Bone marrow (tissue), 2 donors: ENCODE measurements at regions not wholly inside any gene's neighbourhood (a gene's known extent, or its start where the extent isn't known, plus 50 kb on each side); places are given as distances from the start of the nearest gene placed in this dataset.
"Not testable (repeated sequence)": the region's sequence is repeated elsewhere in the genome, so short reads cannot be mapped to it uniquely, and the experiment has no call there.

Experiments
- DNase-seq, 2 donors: peaks; one replicate each; lab custom pipeline; 2025; lab: John Stamatoyannopoulos, UW

- no peak for DNase-seq
Measured at GRCh38 chr5:17690473-17690872, 56.2 kb downstream of the TAF11L14 start.

- no peak for DNase-seq
Measured at GRCh38 chr5:17691762-17692161, 57.5 kb downstream of the TAF11L14 start.

- no peak for DNase-seq
Measured at GRCh38 chr5:17694371-17694770, 60.1 kb downstream of the TAF11L14 start.

DNA sequence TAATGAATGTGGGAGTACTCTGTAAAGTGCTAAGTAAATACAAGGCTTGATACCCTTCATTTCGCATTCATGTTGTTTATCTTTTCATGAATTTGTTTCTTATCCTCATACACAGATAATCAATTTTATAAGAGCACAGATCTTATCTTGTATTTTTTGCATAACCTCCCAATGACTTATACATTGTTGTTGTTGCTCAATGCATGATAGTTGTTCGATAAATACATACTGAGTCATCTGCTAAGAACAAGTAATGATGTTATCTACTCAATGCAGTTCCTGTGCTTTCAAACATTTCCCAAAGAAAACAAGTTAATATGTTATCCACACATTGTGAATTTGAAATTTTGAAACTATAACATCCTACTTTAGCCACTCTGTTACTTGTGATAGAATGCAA is 60.7 kb downstream of the TAF11L14 start:
- no peak for DNase-seq

- DNase-seq: no peak
Measured at GRCh38 chr5:17696627-17697026, 62.4 kb downstream of the TAF11L14 start.

DNA sequence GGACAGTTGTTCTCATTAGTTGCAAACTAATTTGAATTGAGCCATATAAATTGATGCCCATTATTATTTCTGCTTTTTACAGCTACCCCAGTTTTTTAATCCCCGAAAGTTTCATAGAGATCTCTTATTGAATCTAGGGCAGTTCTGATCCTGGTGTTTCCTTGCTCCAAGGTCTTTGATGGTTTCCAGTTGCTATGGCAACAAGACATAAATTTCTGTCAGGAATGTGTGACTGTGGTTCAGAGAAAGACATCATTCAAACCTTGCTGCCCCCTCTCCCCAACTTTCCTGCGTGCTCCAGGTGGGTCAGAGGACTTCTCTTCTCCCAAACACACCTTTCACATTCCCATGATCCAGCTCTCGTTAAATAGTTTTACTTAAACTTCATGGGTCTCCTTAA is 63.4 kb downstream of the TAF11L14 start:
- no peak for DNase-seq

GRCh38 chr5:17709011-17709710 is 74.9 kb downstream of the TAF11L14 start:
- DNase-seq: no peak

DNA sequence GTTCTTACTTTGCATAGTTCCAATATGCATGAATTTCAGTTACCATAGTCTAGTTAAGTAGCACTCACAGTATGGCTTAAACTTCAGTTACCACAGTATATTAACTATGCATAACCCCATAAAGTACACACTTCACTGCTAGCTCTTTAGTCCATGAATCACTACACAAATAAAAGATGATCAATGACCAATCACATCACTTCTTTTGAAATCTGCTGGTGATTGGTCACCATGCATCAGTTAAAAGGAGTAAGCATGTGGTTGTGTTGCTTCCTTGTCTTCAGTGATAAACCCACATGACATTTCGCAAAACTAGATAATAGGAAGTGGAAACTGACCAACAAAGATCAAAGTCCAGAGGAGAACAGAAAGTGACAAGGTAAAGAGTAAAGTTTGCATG is 79.0 kb downstream of the TAF11L14 start:
- no peak for DNase-seq

DNA sequence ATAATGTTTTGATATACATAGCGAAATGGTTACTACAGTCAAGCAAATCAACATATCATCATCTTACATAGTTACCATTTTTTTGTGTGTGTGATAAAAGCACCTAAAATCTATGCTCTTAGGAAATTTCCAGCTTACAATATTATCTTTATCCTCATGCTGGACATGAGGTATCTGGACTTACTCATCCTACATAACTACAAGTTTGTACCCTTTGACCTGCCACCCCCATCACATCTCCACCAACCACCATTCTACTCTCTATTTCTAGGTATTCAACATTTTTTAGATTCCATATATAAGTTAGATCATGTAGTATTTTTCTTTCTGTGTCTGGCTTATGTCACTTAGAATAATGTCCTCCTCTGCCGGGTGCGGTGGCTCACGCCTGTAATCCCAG is 79.9 kb downstream of the TAF11L14 start:
- no peak for DNase-seq

- no peak for DNase-seq
Measured at GRCh38 chr5:17719592-17719991, 85.3 kb downstream of the TAF11L14 start.

GRCh38 chr5:17720071-17720470 is 85.8 kb downstream of the TAF11L14 start:
- DNase-seq: no peak

DNA sequence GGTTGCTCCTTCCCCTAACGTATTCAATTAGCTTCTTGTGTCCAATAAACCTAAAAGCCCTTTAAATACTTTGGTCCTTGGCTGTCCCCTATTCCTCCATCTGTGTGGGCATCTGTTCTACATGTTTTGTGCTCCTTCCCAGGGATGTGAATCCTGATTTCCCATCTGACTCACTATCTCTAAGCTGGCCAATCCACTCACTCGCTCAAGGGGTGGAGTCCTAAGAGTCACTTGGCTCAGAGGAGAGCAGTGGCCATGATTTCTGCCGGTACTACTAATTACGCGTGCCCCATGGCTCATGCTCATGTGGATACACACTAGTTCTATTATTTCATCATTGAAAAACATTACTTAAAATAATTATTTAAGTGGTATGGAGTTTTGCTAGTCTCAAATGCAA is 89.6 kb downstream of the TAF11L14 start:
- DNase-seq: no peak

- no peak for DNase-seq
Measured at GRCh38 chr5:17727098-17727497, 92.8 kb downstream of the TAF11L14 start.

DNA sequence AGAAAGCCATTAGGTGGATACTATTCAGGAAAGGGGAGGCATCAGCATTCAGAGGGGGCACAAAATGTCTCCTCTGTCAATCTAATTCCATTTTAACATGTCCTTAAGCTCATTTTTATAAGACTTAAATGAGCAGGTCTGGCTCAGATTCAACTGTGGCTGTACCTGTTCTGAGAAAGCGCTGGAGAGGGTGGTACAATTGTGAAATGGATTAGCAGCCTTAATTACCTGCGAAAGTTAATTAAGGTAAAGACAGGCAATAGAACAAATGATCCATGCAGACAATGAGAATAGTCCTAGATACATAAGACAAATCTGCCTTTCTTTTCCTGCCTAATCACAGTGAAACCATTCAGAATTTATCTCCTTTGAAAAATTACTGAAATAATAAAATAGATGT is 96.2 kb downstream of the TAF11L14 start:
- DNase-seq: no peak

- no peak for DNase-seq
Measured at GRCh38 chr5:17732351-17732923, 98.2 kb downstream of the TAF11L14 start.

DNA sequence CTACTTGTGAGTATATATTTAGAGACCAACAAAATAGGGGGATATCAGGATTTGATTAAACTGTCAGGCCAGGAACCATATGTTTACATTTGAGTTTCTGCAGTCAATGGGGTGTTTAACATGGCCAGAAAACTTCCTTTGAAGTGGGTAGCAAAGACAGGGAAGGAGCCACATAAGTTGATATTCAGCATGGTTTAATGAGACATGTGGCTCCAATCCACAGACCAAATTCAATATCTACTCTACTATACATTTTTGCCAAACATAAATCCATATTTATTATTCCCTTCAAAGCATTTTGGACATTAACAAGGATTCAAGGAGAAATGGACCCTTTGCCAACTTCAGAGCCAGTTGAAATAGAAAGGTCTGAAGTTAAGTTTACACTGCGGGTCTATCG is 99.8 kb downstream of the TAF11L14 start:
- no peak for DNase-seq

DNA sequence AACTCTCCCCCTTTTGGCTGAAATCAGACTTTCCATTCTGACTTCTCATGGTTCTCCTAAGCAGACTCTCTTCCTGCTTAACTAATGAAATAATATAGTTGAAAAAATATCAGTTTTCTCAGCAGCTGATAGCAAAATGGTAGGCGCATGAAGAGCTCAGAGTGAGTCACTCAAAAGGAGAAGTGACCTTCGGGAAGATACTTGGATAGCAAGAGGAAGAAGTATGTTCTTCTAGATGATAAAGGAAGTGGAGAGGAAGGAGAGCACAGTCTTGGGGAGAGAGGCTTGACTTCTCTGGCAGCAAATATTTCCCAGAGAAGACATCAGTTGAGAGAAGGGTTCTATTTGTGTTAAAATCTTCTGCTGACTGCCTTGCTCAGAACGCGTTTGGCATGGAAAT is 101.5 kb downstream of the TAF11L14 start:
- DNase-seq: no peak

DNA sequence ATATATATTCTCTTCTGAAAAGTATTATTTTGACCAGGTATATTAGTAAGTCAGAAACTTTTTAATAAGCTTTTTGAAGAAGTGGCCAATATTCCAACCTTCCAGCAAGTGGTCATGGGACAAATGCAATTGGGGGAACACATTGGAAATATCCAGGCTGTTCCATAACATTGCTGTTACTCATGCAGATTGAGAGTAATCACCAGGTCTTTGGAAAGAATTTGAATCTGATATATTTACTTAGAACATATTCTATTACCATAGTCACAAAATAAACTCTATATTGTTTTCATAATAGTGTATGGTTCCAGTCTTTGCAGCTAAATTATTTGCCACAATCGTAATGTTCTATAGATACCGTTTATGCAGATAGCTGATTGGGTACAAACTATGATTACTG is 102.8 kb downstream of the TAF11L14 start:
- DNase-seq: no peak

- no peak for DNase-seq
Measured at GRCh38 chr5:17738446-17738845, 104.2 kb downstream of the TAF11L14 start.

DNA sequence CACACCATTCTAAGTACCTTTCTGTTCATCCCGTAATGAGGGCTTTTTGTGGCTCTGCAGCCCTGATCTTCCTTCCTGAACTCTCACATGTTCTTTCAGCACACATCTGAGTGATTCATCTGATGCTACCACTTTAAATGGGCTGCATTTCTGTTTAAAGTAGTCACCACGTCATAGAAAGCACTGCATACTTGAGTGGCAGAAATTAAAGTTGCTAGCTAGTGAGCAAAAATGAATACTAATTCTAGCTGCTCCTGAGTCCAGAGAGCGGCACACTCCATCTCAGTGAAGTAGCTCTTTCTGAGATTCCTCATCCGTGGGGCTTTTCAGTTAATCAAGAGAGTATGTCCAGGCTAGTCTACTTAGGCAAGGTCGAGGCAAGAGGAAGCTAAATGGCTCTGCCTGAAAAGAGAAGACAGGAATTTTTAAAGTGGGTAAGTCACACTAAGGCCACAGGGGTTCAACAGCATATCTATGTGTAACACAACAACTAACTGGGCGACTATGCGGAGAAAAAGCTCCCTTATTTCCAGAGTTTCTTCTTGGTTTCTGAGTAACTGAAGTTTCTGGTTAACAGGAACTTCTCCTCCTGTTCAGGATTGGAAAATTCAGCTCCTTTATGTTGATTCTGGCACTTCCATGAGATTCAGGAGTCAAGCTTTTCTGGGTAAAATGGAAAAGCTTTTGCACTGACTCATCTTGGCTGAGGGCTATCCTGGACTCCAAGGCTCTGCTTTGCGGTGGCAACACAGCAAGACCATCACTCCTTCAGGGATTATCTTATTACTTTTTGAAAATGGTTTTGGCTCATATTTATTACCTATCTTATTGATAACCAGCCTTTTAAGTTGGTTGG is 109.5 kb downstream of the TAF11L14 start:
- no peak for DNase-seq

DNA sequence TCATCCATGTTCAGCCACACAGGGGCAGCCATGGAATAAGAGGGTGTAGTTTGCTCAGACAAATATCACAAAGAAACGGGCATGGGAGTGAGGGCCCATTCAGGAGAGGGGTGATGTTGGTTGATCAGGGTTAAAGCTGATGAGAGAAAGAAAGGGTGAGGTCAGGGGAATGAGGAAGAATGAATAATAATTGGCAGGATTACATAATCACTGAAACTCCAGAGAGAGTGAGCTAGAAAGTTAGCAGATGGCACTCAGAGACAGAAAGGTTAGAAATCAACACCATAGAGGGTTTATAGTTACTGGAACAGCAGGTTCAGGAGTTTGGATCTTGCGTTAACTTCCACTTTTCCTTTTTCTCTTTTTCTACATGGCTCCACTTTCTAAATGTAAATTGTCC is 113.9 kb downstream of the TAF11L14 start:
- DNase-seq: no peak

DNA sequence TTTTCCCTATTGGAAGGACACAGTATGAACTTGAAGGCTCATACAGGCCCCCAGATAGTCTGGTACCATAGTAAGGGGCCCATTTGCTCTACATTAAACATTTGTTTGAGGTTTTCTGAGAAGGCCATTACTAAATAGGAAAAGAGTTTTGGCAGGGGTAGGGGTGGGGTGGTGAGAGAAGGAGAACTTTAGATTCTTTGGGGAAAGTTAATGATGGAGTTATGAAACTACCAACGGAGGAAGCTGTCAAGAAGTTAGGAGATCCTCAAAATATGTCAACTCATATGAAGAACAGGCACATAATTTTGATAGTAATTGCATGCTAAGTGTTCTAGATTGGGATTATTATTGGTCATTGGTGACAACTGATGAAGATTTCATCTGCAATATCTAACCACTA is 114.7 kb downstream of the TAF11L14 start:
- no peak for DNase-seq

DNA sequence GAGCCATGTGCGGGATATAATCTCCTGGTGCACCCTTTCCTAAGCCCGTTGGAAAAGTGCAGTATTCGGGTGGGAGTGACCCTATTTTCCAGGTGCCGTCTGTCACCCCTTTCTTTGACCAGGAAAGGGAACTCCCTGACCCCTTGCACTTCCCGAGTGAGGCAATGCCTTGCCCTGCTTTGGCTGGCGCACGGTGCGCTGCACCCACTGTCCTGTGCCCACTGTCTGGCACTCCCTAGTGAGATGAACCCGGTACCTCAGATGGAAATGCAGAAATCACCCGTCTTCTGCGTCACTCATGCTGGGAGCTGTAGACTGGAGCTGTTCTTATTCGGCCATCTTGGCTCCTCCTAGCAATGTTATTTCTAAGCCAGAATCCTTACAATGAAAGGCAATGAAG is 121.1 kb downstream of the TAF11L14 start:
- DNase-seq: not testable (repeated sequence)
